ENCODE measurements at regions not wholly inside any gene's neighbourhood (a gene's known extent, or its start where the extent isn't known, plus 50 kb on each side); places are given as distances from the start of the nearest gene placed in this dataset.

GRCh38 chr17:73753751-73754496 is 109.7 kb upstream of the SDK2 start:
- no peaks in the 10 kb centered on the region for H3K4me1 ChIP-seq (ENCODE audit: control insufficient read depth, insufficient read depth, low read length, poor library complexity, severe bottlenecking)
- no peaks in the 10 kb centered on the region for H3K36me3 ChIP-seq (ENCODE audit: control insufficient read depth, insufficient read depth, low read length)
- WGBS, 2 experiments (ENCODE audit: insufficient coverage in 2 of 2): 91 to 93% methylated on average over 11 to 13 of the region's 14 CpGs
- H3K9me3 ChIP-seq (ENCODE audit: control insufficient read depth, low read length): no peaks in the 10 kb centered on the region
- no peak overlapping the region for H3K4me3 ChIP-seq (ENCODE audit: extremely low read depth, insufficient read depth, low read length, poor library complexity, severe bottlenecking)
- H3K27ac ChIP-seq (ENCODE audit: low read depth, low read length, severe bottlenecking): no peak overlapping the region

- Histone ChIP-seq H3K4me3 (ENCODE audit: extremely low read depth, insufficient read depth, low read length, poor library complexity, severe bottlenecking) (no peak overlapping the region), H3K9me3 (ENCODE audit: control insufficient read depth, low read length) (no peaks in the 10 kb centered on the region), H3K4me1 (ENCODE audit: control insufficient read depth, insufficient read depth, low read length, poor library complexity, severe bottlenecking) (no peaks in the 10 kb centered on the region), H3K27ac (ENCODE audit: low read depth, low read length, severe bottlenecking) (no peak overlapping the region), H3K36me3 (ENCODE audit: control insufficient read depth, insufficient read depth, low read length) (no peaks in the 10 kb centered on the region)
- WGBS, 2 experiments (ENCODE audit: insufficient coverage in 2 of 2): 93 to 94% methylated on average over 13 to 15 of the region's 15 CpGs
These were observed 110.7 kb upstream of the SDK2 start for GRCh38 chr17:73754886-73755400.

GRCh38 chr17:73757420-73757819 is 113.2 kb upstream of the SDK2 start:
- Histone ChIP-seq H3K36me3 (ENCODE audit: control insufficient read depth, insufficient read depth, low read length) (no peaks in the 10 kb centered on the region), H3K9me3 (ENCODE audit: control insufficient read depth, low read length) (no peaks in the 10 kb centered on the region), H3K27ac (ENCODE audit: low read depth, low read length, severe bottlenecking) (no peak overlapping the region), H3K4me3 (ENCODE audit: extremely low read depth, insufficient read depth, low read length, poor library complexity, severe bottlenecking) (no peak overlapping the region), H3K4me1 (ENCODE audit: control insufficient read depth, insufficient read depth, low read length, poor library complexity, severe bottlenecking) (no peaks in the 10 kb centered on the region)
- 78 to 84% methylated on average over 10 to 11 of the region's 12 CpGs for WGBS, 2 experiments (ENCODE audit: insufficient coverage in 2 of 2)

GRCh38 chr17:73758245-73758644 is 114.0 kb upstream of the SDK2 start:
- no peak overlapping the region for H3K27ac ChIP-seq (ENCODE audit: low read depth, low read length, severe bottlenecking)
- WGBS, 2 experiments (ENCODE audit: insufficient coverage in 2 of 2): 82 to 90% methylated on average over 4 to 5 of the region's 7 CpGs
- H3K36me3 ChIP-seq (ENCODE audit: control insufficient read depth, insufficient read depth, low read length): no peaks in the 10 kb centered on the region
- no peaks in the 10 kb centered on the region for H3K4me1 ChIP-seq (ENCODE audit: control insufficient read depth, insufficient read depth, low read length, poor library complexity, severe bottlenecking)
- H3K4me3 ChIP-seq (ENCODE audit: extremely low read depth, insufficient read depth, low read length, poor library complexity, severe bottlenecking): no peak overlapping the region
- H3K9me3 ChIP-seq (ENCODE audit: control insufficient read depth, low read length): no peaks in the 10 kb centered on the region

- no peak overlapping the region for H3K27ac ChIP-seq (ENCODE audit: low read depth, low read length, severe bottlenecking)
- no peak overlapping the region for H3K4me3 ChIP-seq (ENCODE audit: extremely low read depth, insufficient read depth, low read length, poor library complexity, severe bottlenecking)
- no peaks in the 10 kb centered on the region for H3K4me1 ChIP-seq (ENCODE audit: control insufficient read depth, insufficient read depth, low read length, poor library complexity, severe bottlenecking)
- 60 to 71% methylated on average over 4 to 5 of the region's 8 CpGs for WGBS, 2 experiments (ENCODE audit: insufficient coverage in 2 of 2)
- H3K36me3 ChIP-seq (ENCODE audit: control insufficient read depth, insufficient read depth, low read length): no peaks in the 10 kb centered on the region
- H3K9me3 ChIP-seq (ENCODE audit: control insufficient read depth, low read length): no peaks in the 10 kb centered on the region
These were observed 115.1 kb upstream of the SDK2 start for GRCh38 chr17:73759324-73759723.

GRCh38 chr17:73759734-73760438 is 115.6 kb upstream of the SDK2 start:
- H3K36me3 ChIP-seq (ENCODE audit: control insufficient read depth, insufficient read depth, low read length): no peaks in the 10 kb centered on the region
- H3K4me3 ChIP-seq (ENCODE audit: extremely low read depth, insufficient read depth, low read length, poor library complexity, severe bottlenecking): no peak overlapping the region
- WGBS, 2 experiments (ENCODE audit: insufficient coverage in 2 of 2): 86 to 87% methylated on average over 14 to 17 of the region's 18 CpGs
- no peaks in the 10 kb centered on the region for H3K4me1 ChIP-seq (ENCODE audit: control insufficient read depth, insufficient read depth, low read length, poor library complexity, severe bottlenecking)
- no peaks in the 10 kb centered on the region for H3K9me3 ChIP-seq (ENCODE audit: control insufficient read depth, low read length)
- H3K27ac ChIP-seq (ENCODE audit: low read depth, low read length, severe bottlenecking): no peak overlapping the region

GRCh38 chr17:73760439-73760758 is 116.2 kb upstream of the SDK2 start:
- H3K4me3 ChIP-seq (ENCODE audit: extremely low read depth, insufficient read depth, low read length, poor library complexity, severe bottlenecking): no peak overlapping the region
- H3K4me1 ChIP-seq (ENCODE audit: control insufficient read depth, insufficient read depth, low read length, poor library complexity, severe bottlenecking): no peaks in the 10 kb centered on the region
- H3K27ac ChIP-seq (ENCODE audit: low read depth, low read length, severe bottlenecking): no peak overlapping the region
- no peaks in the 10 kb centered on the region for H3K9me3 ChIP-seq (ENCODE audit: control insufficient read depth, low read length)
- H3K36me3 ChIP-seq (ENCODE audit: control insufficient read depth, insufficient read depth, low read length): no peaks in the 10 kb centered on the region
- 63 to 87% methylated on average over 2 to 3 of the region's 5 CpGs for WGBS, 2 experiments (ENCODE audit: insufficient coverage in 2 of 2)

- 87 to 88% methylated on average over 15 to 16 of the region's 17 CpGs for WGBS, 2 experiments (ENCODE audit: insufficient coverage in 2 of 2)
- peaks cover 8% of the 10 kb centered on the region for H3K4me1 ChIP-seq (ENCODE audit: control insufficient read depth, insufficient read depth, low read length, poor library complexity, severe bottlenecking)
- H3K4me3 ChIP-seq (ENCODE audit: extremely low read depth, insufficient read depth, low read length, poor library complexity, severe bottlenecking): no peak overlapping the region
- H3K27ac ChIP-seq (ENCODE audit: low read depth, low read length, severe bottlenecking): no peak overlapping the region
- H3K36me3 ChIP-seq (ENCODE audit: control insufficient read depth, insufficient read depth, low read length): no peaks in the 10 kb centered on the region
- no peaks in the 10 kb centered on the region for H3K9me3 ChIP-seq (ENCODE audit: control insufficient read depth, low read length)
These were observed 121.7 kb upstream of the SDK2 start for GRCh38 chr17:73765824-73766563.

- Histone ChIP-seq H3K4me1 (ENCODE audit: control insufficient read depth, insufficient read depth, low read length, poor library complexity, severe bottlenecking) (peaks cover 8% of the 10 kb centered on the region), H3K4me3 (ENCODE audit: extremely low read depth, insufficient read depth, low read length, poor library complexity, severe bottlenecking) (no peak overlapping the region), H3K27ac (ENCODE audit: low read depth, low read length, severe bottlenecking) (no peak overlapping the region), H3K9me3 (ENCODE audit: control insufficient read depth, low read length) (no peaks in the 10 kb centered on the region), H3K36me3 (ENCODE audit: control insufficient read depth, insufficient read depth, low read length) (no peaks in the 10 kb centered on the region)
- 93 to 94% methylated on average over 3 to 5 of the region's 7 CpGs for WGBS, 2 experiments (ENCODE audit: insufficient coverage in 2 of 2)
These were observed 123.5 kb upstream of the SDK2 start for GRCh38 chr17:73767696-73768095.

GRCh38 chr17:73768691-73769090 is 124.4 kb upstream of the SDK2 start:
- Histone ChIP-seq H3K9me3 (ENCODE audit: control insufficient read depth, low read length) (no peaks in the 10 kb centered on the region), H3K27ac (ENCODE audit: low read depth, low read length, severe bottlenecking) (no peak overlapping the region), H3K4me3 (ENCODE audit: extremely low read depth, insufficient read depth, low read length, poor library complexity, severe bottlenecking) (no peak overlapping the region), H3K4me1 (ENCODE audit: control insufficient read depth, insufficient read depth, low read length, poor library complexity, severe bottlenecking) (peaks cover 8% of the 10 kb centered on the region), H3K36me3 (ENCODE audit: control insufficient read depth, insufficient read depth, low read length) (no peaks in the 10 kb centered on the region)
- WGBS, 2 experiments (ENCODE audit: insufficient coverage in 2 of 2): 100% methylated on average over 1 of the region's 2 CpGs; no CpG with 5 or more reads in 1 of the 2 experiments

All from mesodermal cell (in vitro differentiated cells).